ENCODE measurements at regions not wholly inside any gene's neighbourhood (a gene's known extent, or its start where the extent isn't known, plus 50 kb on each side); places are given as distances from the start of the nearest gene placed in this dataset.

DNA sequence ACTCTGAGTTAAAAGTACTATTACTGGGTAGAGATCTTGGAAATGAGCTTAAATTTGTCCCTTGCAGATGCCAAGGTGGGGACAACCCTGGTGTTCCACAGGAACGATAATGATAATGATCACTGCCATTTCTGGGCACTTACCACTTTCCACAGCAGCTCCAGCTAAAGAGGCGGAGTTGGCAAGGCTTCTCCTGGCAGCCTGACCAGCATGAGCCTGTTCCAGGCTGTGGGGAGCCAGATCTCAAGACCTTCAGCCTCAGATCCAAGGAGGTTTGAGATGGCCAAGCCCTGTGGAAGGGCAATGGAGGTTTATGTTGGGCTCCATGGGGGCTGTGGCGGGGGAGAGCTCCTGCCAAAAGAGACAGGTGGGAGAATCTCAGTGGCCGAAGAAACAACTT lies 244.9 kb upstream of the MVB12B start:
- FAIRE-seq (no peak), DNase-seq (ENCODE audit: low read depth, low spot score) (no peak)
- Histone ChIP-seq H4K20me1 (replicated peaks; ENCODE audit: control insufficient read depth, extremely low read depth, insufficient read depth, low read length) (no peaks in the 10 kb centered on the region), H3K36me3 (ENCODE audit: control insufficient read depth in 2 of 2, extremely low read depth in 1 of 2, insufficient read depth in 2 of 2, low read length in 2 of 2) (no peaks in the 10 kb centered on the region), H3K4me3 (replicated peaks in 1 of 3; ENCODE audit: insufficient read depth in 1 of 3, low read depth in 1 of 3, low read length in 3 of 3) (no peak overlapping the region), H3K4me1 (ENCODE audit: control insufficient read depth, extremely low read depth, insufficient read depth, low read length) (no peaks in the 10 kb centered on the region), H3K9ac (replicated peaks; ENCODE audit: extremely low read depth, insufficient read depth, low read length) (no peak overlapping the region), H3K4me2 (ENCODE audit: insufficient read depth, low read length) (no peak overlapping the region), H3K9me1 (replicated peaks; ENCODE audit: control insufficient read depth, extremely low read depth, insufficient read depth, low read length) (no peaks in the 10 kb centered on the region), H3K27ac (ENCODE audit: insufficient read depth, low read depth, low read length) (no peak overlapping the region), H3K79me2 (ENCODE audit: control insufficient read depth, insufficient read depth, low read length) (no peaks in the 10 kb centered on the region), H3K27me3 (ENCODE audit: control insufficient read depth in 2 of 2, insufficient read depth in 2 of 2, low read length in 2 of 2) (no peaks in the 10 kb centered on the region), H2AFZ (ENCODE audit: low read depth, low read length) (no peak overlapping the region), H3K9me3 (replicated peaks; ENCODE audit: control insufficient read depth, insufficient read depth, low read length) (no peaks in the 10 kb centered on the region)
- TF ChIP-seq POLR2AphosphoS5 (IDR thresholded peaks at IDR 0.05; ENCODE audit: insufficient read depth, low read depth, low read length): no peak
- no peak for TF ChIP-seq JUN (IDR thresholded peaks at IDR 0.05; ENCODE audit: borderline replicate concordance, insufficient read depth, insufficient read length, low read depth)
- TF ChIP-seq EZH2 (IDR thresholded peaks at IDR 0.05; ENCODE audit: borderline replicate concordance, low read depth, low read length, severe bottlenecking): no peak
- TF ChIP-seq, protein P1, sequence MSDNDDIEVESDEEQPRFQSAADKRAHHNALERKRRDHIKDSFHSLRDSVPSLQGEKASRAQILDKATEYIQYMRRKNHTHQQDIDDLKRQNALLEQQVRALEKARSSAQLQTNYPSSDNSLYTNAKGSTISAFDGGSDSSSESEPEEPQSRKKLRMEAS (IDR thresholded peaks at IDR 0.05; ENCODE audit: insufficient read depth, insufficient read length): no peak
- no peak for TF ChIP-seq MYC (IDR thresholded peaks at IDR 0.05; ENCODE audit: low read depth, low read length)
- TF ChIP-seq, protein P2, sequence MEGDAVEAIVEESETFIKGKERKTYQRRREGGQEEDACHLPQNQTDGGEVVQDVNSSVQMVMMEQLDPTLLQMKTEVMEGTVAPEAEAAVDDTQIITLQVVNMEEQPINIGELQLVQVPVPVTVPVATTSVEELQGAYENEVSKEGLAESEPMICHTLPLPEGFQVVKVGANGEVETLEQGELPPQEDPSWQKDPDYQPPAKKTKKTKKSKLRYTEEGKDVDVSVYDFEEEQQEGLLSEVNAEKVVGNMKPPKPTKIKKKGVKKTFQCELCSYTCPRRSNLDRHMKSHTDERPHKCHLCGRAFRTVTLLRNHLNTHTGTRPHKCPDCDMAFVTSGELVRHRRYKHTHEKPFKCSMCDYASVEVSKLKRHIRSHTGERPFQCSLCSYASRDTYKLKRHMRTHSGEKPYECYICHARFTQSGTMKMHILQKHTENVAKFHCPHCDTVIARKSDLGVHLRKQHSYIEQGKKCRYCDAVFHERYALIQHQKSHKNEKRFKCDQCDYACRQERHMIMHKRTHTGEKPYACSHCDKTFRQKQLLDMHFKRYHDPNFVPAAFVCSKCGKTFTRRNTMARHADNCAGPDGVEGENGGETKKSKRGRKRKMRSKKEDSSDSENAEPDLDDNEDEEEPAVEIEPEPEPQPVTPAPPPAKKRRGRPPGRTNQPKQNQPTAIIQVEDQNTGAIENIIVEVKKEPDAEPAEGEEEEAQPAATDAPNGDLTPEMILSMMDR (IDR thresholded peaks at IDR 0.05; ENCODE audit: extremely low read depth in 1 of 2, insufficient read depth in 1 of 2, low read depth in 1 of 2, low read length in 2 of 2): no peak
- no peak for TF ChIP-seq POLR2A (IDR thresholded peaks at IDR 0.05; ENCODE audit: low read depth, low read length)
- TF ChIP-seq GATA2 (IDR thresholded peaks at IDR 0.05; ENCODE audit: insufficient read depth, insufficient read length, low read depth, low read length): no peak
- CTCF ChIA-PET: interaction anchor here (0.9 kb wide), 1 partner anchor 9 kb away, joined by 3 read pairs; no protein-coding TSS in a partner anchor
- POLR2A ChIA-PET: no interaction called here
- dilution Hi-C loops (cut with MboI; ENCODE audit: extremely low pct_ligation_motif_present, low sequenced_read_pairs): no loop called here
- BruUV-seq (replicated peaks): no TSS peak
- intact Hi-C loops (cut with micrococcal nuclease): no loop called here

Measured in endothelial cell of umbilical vein (primary cell).